ENCODE measurements at regions not wholly inside any gene's neighbourhood (a gene's known extent, or its start where the extent isn't known, plus 50 kb on each side); places are given as distances from the start of the nearest gene placed in this dataset.

DNA sequence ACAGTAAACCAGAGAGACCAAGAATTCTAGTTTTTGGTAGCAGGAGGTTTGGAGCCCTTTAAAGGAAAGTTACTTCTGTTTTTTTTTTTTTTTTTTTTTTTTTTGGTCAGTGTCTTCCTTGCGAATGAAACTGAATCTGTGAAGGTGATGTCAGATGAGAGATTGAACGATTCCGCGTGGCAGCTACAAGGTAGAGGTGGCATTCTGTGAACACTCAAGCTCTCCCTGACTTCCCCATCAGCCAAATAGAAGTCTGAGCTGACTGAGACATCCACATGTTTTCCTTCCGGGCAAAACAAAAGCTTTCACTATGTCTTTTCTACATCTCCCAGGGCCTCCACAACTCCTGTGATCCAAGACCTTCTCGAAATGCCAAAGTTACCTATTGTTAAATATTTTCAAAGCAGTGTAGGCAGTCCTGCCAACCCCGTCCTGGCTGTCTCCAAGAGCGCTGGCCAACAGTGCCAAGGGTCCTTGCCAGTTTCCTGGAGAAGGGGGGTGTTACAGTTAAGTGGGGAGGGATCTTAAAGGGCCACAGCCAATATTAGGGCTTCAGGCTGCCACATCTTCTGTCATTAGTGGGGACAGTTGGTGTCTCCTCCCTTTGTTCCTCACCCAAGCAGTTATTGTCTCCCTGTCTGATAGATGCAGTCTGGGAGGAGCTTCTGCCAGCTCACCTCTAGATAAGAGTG, 102.9 kb upstream of the SLC34A2 start:
- no peak overlapping the region for H3K9ac ChIP-seq (ENCODE audit: low read depth in 2 of 2, low read length in 2 of 2)
- intact Hi-C loops (cut with DNase I): no loop called here
- no peaks in the 10 kb centered on the region for H3K36me3 ChIP-seq
- TF ChIP-seq, protein P1, sequence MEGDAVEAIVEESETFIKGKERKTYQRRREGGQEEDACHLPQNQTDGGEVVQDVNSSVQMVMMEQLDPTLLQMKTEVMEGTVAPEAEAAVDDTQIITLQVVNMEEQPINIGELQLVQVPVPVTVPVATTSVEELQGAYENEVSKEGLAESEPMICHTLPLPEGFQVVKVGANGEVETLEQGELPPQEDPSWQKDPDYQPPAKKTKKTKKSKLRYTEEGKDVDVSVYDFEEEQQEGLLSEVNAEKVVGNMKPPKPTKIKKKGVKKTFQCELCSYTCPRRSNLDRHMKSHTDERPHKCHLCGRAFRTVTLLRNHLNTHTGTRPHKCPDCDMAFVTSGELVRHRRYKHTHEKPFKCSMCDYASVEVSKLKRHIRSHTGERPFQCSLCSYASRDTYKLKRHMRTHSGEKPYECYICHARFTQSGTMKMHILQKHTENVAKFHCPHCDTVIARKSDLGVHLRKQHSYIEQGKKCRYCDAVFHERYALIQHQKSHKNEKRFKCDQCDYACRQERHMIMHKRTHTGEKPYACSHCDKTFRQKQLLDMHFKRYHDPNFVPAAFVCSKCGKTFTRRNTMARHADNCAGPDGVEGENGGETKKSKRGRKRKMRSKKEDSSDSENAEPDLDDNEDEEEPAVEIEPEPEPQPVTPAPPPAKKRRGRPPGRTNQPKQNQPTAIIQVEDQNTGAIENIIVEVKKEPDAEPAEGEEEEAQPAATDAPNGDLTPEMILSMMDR (IDR thresholded peaks at IDR 0.05): no peak
- no peak overlapping the region for H3K4me3 ChIP-seq
- no peaks in the 10 kb centered on the region for H3K27me3 ChIP-seq
- peaks cover 6% of the 10 kb centered on the region for H3K4me1 ChIP-seq
- DNase-seq: peak; percentile 50
- H3K27ac ChIP-seq: no peak overlapping the region
- no peaks in the 10 kb centered on the region for H3K9me3 ChIP-seq

DNA sequence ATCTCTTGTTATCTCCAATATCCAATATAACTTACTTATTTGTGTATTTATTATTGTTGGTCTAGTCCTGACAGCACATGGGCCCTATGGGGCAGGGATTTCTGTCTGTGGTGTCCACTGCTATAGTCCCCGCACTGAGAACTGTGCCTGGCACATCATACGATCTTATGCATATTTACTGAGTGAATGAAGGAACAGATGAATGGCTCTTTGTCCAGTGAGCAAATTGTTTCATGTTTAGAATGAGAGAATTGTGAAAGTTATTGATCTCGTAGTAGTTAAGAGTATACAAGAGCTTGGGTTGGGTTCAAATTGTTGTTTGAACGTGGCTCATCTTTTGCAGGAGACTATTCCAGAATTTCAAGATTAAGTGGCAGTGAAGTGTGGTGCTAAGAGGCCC, 96.1 kb upstream of the SLC34A2 start:
- Histone ChIP-seq H3K9ac (ENCODE audit: low read depth in 2 of 2, low read length in 2 of 2) (no peak overlapping the region), H3K9me3 (no peaks in the 10 kb centered on the region), H3K27me3 (no peaks in the 10 kb centered on the region), H3K36me3 (no peaks in the 10 kb centered on the region), H3K27ac (no peak overlapping the region), H3K4me1 (no peaks in the 10 kb centered on the region), H3K4me3 (no peak overlapping the region)
- TF ChIP-seq, protein P1 (IDR thresholded peaks at IDR 0.05): no peak
- intact Hi-C loops (cut with DNase I): no loop called here
- no peak for DNase-seq

DNA sequence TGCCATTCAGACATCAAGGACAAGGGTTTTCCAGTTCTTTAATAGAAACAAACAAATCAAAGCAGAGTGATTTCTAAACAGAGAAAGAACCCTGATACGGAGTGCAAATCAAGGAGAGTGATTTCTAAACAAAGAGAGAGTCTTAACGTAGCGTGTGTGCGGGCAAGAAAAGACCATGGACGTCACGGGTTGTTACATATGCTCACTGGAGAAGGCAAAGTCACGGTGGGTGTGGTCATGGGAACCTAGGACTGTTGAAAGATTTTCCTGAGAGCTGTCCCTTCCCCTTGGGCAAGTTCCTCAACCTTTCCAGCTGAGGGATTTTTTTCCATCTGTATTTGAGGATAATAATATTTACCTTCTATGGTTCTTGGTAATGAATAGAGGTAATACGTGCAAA, 95.0 kb upstream of the SLC34A2 start:
- no peak overlapping the region for H3K9ac ChIP-seq (ENCODE audit: low read depth in 2 of 2, low read length in 2 of 2)
- intact Hi-C loops (cut with DNase I): no loop called here
- H3K4me1 ChIP-seq: no peaks in the 10 kb centered on the region
- H3K9me3 ChIP-seq: no peaks in the 10 kb centered on the region
- H3K27ac ChIP-seq: no peak overlapping the region
- no peak overlapping the region for H3K4me3 ChIP-seq
- DNase-seq: no peak
- H3K27me3 ChIP-seq: no peaks in the 10 kb centered on the region
- TF ChIP-seq, protein P1 (IDR thresholded peaks at IDR 0.05): no peak
- H3K36me3 ChIP-seq: no peaks in the 10 kb centered on the region

DNA sequence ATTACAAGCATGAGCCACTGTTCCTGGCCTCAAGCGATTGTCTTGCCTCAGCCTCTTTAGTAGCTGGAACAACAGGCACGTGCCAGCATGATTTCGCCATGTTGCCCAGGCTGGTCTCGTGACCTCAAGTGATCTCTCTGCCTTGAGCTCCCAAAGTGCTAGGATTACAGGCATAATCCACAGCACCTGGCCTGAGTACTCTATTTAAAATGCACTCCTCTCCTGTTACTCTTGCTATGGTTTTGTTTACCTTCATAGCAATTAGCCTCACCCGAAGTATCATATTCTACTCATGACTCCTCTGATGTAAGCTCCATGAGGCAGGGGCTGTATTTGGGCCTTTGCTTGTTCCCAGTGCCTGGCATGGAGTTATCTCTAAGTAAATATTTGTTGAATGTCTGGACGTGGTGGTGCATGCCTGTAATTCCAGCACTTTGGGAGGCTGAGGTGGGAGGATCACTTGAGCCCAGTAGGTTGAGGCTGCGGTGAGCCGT, 92.5 kb upstream of the SLC34A2 start:
- no peaks in the 10 kb centered on the region for H3K36me3 ChIP-seq
- H3K4me1 ChIP-seq: no peaks in the 10 kb centered on the region
- no peak overlapping the region for H3K9ac ChIP-seq (ENCODE audit: low read depth in 2 of 2, low read length in 2 of 2)
- no peak overlapping the region for H3K27ac ChIP-seq
- no peaks in the 10 kb centered on the region for H3K9me3 ChIP-seq
- TF ChIP-seq, protein P1 (IDR thresholded peaks at IDR 0.05): no peak
- H3K27me3 ChIP-seq: no peaks in the 10 kb centered on the region
- intact Hi-C loops (cut with DNase I): no loop called here
- H3K4me3 ChIP-seq: no peak overlapping the region
- DNase-seq: no peak

DNA sequence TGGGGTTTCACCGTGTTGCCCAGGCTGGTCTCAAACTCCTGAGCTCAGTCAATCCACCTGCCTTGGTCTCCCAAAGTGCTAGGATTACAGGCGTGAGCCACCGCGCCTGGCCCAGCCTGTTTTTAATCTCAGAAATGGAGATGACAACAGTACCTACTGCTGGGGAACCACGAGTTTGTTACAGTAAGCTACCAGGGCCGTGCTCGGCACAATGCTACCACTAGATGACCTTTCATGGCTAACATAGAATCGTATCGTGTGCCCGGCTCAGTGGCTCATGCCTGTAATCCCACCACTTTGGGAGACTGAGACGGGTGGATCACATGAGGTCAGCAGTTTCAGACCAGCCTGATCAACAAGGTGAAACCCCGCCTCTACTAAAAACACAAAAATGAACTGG, 90.8 kb upstream of the SLC34A2 start:
- Histone ChIP-seq H3K9ac (ENCODE audit: low read depth in 2 of 2, low read length in 2 of 2) (no peak overlapping the region), H3K27ac (no peak overlapping the region), H3K9me3 (no peaks in the 10 kb centered on the region), H3K27me3 (no peaks in the 10 kb centered on the region), H3K4me1 (peaks cover 4% of the 10 kb centered on the region), H3K36me3 (no peaks in the 10 kb centered on the region), H3K4me3 (no peak overlapping the region)
- no peak for DNase-seq
- intact Hi-C loops (cut with DNase I): no loop called here
- TF ChIP-seq, protein P1 (IDR thresholded peaks at IDR 0.05): no peak
